Thyroid gland (tissue), 4 donors: ENCODE measurements at regions not wholly inside any gene's neighbourhood (a gene's known extent, or its start where the extent isn't known, plus 50 kb on each side); places are given as distances from the start of the nearest gene placed in this dataset.

Experiments used
- POLR2A ChIP-seq, 2 donors: fragments of 450-650 bp; IDR thresholded peaks; one replicate each; pipeline ENCODE4 v1.6.1; 2017; ENCODE audit warnings: antibody characterized with exemption in 2 of 2, mild to moderate bottlenecking in 2 of 2, moderate library complexity in 1 of 2
- TF ChIP-seq, protein P1 (sequence below), 6 experiments: fragments of 200-600 bp in 3 of 6; fragments of 450-650 bp in 3 of 6; sonication (generic) in 3 of 6; IDR thresholded peaks; one replicate each; pipeline ENCODE4 v1.5.1; 2016 to 2019; ENCODE audit warnings: antibody characterized with exemption in 6 of 6, mild to moderate bottlenecking in 2 of 6, inconsistent platforms in 1 of 6, moderate library complexity in 1 of 6

DNA sequence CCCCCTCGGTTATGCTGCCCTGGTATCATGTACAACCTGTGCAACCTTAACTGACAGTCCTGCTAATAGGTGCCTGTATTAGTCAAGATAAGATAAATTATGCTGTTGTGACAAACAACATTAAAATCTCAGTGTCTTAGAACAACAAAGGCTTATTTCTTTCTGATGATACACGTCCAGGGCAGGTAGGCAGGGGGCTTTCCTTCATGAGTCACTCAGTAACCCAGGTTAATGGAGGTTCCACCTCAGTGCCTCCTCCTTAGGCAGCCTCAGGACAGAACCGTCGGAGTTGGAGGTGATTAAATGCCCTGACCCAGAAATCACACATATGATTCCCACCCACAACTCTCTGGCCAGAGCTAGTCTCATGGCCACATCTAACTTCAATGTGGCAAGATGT, 94.6 kb upstream of the CASZ1 start:
- TF ChIP-seq POLR2A (IDR thresholded peaks at IDR 0.05) = no peak
- TF ChIP-seq, protein P1, sequence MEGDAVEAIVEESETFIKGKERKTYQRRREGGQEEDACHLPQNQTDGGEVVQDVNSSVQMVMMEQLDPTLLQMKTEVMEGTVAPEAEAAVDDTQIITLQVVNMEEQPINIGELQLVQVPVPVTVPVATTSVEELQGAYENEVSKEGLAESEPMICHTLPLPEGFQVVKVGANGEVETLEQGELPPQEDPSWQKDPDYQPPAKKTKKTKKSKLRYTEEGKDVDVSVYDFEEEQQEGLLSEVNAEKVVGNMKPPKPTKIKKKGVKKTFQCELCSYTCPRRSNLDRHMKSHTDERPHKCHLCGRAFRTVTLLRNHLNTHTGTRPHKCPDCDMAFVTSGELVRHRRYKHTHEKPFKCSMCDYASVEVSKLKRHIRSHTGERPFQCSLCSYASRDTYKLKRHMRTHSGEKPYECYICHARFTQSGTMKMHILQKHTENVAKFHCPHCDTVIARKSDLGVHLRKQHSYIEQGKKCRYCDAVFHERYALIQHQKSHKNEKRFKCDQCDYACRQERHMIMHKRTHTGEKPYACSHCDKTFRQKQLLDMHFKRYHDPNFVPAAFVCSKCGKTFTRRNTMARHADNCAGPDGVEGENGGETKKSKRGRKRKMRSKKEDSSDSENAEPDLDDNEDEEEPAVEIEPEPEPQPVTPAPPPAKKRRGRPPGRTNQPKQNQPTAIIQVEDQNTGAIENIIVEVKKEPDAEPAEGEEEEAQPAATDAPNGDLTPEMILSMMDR (IDR thresholded peaks at IDR 0.05) = no peak
